GM08714 (cell line): ENCODE measurements at regions not wholly inside any gene's neighbourhood (a gene's known extent, or its start where the extent isn't known, plus 50 kb on each side); places are given as distances from the start of the nearest gene placed in this dataset.

ENCODE experiments used
- H3K4me3 ChIP-seq: fragments of 200-500 bp; sonication (Bioruptor generic); 2 replicates; pipeline ENCODE4 v1.5.1; 2014; ENCODE audit warnings: mild to moderate bottlenecking, low read length, inconsistent platforms
- ZNF274 ChIP-seq: IDR thresholded peaks from 2 replicates; pipeline ENCODE4 v1.6.1; 2012; ENCODE audit warnings: mild to moderate bottlenecking, low read depth, low read length

DNA sequence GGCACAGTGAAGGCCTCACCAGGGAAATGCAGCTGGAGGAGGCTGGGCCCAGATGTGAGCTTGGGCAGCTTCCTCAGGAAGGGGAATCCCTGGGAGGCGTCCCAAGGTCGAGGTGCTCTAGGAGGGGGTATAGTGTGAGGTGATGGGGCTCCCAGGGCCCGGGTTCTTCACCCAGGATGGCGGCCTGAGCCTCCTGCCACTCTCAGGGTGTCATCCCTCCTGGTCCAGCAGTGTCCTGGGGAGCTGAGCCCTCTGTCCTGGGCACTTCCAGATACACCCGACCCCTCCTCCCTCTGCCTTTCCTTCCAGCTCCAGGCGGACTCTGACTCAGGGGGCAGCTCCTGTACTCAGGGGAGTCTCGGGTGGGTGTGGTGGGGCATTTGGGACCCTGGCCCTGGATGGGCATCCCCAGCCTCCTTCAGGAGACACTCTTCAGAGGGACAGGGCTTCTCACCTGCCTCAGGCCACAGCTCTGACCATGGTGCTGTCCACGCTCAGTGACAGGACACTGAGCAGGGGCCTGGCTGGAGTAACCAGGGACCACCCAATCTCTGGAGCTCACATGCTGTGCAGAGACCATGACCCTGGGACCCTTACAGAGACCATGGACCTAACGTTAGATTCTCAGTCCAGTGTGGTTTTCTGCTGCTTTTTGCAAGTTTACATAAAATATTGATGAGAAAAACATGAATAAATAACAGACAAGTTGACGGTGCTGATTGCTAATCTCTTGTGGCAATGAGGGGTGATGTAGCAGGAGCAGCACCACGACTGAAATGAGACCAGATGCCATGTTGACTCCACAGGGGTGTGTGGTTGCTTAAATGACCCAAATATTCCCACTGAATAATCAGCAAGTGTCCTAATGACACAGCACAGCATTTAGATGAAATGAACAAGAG is 101.9 kb downstream of the GGTLC2 start:
- TF ChIP-seq ZNF274: no peak
- no peak overlapping the region for H3K4me3 ChIP-seq

DNA sequence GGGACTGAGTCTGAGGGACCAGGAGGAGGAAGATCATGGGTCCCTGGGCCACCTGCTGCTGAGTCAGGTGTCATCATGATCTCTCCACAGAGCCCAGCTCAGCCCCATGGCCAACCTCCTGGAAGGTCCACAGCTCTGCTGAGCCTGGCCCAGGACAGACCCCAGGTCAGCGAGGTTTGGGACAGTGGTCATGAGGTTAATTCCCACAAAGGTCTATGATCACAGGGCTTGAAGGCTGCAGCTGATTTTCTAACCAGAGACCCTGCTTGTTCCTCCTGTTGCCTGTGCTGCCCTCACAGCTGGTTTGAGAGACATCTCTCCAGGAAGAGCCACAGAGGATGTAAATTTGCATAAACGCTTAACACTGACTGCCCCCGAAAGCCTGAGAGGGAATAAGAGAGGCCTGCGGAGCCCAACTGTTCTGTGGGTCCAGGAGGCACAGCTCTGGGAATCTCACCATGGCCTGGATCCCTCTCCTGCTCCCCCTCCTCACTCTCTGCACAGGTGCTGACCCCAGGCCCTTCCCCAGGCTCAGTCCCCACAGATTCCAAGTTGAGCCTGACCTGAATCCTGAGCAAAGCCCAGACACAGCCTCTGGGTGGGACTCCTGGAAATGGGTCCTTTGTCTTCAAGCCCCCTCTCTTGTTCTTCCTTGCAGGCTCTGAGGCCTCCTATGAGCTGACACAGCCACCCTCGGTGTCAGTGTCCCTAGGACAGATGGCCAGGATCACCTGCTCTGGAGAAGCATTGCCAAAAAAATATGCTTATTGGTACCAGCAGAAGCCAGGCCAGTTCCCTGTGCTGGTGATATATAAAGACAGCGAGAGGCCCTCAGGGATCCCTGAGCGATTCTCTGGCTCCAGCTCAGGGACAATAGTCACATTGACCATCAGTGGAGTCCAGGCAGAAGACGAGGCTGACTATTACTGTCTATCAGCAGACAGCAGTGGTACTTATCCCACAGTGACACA is 102.8 kb downstream of the GGTLC2 start:
- TF ChIP-seq ZNF274: no peak

DNA sequence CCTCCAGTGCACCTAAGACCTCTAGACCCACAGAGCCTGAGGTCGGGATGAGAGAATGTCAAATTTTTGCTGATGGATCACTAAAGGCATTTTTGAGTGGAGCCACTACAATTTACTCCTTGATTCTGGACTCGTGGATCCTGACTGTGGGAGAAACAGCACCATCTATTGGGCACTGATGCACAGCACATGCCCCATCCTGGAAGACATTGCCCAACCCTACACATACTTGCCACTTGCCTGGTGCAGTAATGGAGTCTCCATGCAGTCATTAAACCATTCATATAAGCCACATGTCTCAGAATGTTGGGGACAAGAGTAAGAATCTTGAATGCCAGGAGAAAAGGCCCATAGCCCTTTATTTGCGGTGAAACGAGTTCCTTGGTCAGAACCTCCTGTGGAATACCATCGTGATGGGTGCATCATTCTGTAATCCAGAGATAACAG is 103.9 kb downstream of the GGTLC2 start:
- H3K4me3 ChIP-seq: no peak overlapping the region
- no peak for TF ChIP-seq ZNF274

More for the DNA sequence above, 102.8 kb downstream of the GGTLC2 start:
- H3K4me3 ChIP-seq: no peak overlapping the region

DNA sequence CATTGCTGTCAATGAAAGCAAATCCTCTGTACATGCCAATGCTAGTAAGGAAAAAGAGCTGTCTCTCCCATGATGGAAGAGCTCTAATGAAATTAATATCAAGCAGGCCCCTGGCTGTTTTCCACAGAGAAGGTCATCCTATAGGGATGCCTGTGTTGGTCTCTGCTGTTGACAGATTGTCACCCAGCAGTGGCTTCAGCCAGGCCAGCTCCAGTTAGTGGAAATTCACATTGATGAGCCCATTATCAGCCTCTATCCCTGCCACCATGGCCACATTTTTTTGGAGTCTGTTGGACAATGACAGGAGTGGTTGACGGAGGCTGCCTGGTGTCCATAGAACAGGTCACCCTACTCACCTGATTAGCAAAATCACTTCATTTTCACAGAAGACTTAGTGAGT is 104.3 kb downstream of the GGTLC2 start:
- TF ChIP-seq ZNF274: no peak

DNA sequence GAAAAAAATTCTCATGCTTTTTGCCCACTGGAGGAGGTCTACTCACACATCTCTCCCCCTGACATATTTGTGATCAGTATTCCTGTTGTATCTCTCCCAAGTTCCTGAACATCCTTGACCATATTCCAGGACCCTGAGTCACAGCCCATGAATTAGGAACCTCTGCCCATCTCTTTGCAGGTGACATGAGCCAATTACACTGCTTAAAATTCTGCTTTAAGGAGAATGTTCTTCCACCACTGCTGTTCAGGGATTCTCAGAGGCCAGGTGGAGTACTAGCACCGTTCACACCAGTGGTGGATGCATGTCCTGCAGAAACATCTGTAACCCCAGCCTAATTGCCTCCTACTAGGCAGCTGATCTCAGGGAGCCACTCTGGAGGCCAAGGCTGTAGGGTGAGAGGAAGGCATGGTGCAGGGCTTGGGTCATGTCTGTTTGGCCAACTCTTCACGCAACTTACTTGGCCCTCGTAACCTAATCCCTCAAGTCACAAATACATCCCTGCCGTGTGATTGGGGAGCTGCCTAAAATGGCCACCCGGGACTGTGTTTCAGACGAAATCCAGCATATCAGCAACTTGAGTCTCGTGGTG is 104.8 kb downstream of the GGTLC2 start:
- no peak for TF ChIP-seq ZNF274
- no peak overlapping the region for H3K4me3 ChIP-seq

More for the DNA sequence above, 104.3 kb downstream of the GGTLC2 start:
- no peak overlapping the region for H3K4me3 ChIP-seq

DNA sequence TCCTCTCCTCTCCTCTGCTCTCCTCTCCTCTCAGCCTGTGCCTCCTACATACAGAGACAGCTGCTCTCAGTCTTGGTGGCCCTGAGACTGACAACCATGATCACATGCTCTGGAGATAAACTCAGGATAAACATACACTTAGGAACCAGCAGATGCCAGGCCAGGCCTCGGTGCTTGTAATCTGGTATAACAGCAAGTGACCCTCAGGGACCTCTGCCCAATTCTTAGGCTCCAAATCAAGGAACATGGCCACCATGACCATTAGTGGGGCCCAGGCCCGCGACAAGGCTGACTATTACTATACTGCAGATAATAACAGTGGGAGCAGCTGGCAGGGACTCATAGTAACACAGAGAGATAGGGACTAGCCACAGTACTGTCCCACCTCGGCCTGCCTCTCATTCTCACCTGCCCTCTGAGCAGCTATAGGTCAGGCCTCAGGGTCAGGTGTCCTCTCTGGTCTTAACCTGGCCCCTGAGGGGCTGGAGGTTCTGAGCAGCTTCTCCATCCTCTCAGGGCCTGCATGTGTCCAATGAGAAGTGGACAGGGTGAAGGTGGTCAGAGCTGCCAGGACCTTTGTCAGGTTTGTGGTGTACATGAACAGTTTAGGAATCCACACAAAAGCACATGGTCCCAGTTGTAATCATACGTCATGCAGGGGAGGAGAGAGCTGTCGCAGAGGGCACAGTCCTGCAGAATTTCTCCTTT is 106.1 kb downstream of the GGTLC2 start:
- no peak for TF ChIP-seq ZNF274
- H3K4me3 ChIP-seq: no peak overlapping the region

DNA sequence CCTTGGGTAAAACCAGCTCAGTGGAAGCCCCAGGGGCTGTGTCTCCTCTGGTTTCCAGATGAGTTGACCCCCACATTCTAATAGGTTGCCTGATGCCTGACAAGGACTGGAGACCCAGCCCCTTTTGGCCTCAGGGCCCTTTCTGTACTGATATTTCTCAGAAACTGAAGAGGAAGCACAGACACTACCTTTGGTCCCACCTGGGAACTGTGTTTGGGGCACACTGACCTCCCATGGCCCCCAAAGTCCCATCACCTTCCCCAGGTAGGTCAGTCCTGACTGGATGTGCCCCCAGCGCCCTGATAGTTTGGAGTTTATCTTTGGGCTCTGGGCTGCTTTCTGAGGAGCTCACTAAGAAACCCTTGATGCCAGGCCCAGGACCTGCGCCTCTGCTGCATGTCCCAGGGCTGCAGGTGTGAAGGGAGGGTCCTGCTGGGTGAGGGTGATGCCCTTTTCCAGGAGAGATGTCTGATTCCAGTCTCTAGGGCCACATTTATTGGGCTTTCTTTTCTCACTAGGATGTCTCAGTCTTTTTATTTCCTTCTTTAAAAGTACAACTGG is 106.7 kb downstream of the GGTLC2 start:
- TF ChIP-seq ZNF274: no peak
- no peak overlapping the region for H3K4me3 ChIP-seq

DNA sequence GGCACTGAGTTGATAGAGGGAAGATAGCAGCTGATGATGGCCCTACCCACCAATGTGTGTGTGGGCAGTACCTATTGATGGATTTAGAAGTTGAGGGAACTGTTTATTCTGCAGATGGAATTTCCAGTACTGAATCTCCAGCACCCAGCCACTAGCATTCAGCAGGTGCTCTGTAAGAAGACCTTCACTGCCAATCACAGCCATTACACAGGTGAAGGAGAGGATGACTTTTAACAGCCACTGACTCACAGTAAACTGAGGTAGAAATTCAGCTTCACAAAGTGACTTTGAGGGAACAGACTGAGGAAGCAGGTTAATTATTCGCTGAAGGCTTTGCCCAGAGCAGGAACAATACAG is 107.8 kb downstream of the GGTLC2 start:
- no peak overlapping the region for H3K4me3 ChIP-seq
- TF ChIP-seq ZNF274: no peak

DNA sequence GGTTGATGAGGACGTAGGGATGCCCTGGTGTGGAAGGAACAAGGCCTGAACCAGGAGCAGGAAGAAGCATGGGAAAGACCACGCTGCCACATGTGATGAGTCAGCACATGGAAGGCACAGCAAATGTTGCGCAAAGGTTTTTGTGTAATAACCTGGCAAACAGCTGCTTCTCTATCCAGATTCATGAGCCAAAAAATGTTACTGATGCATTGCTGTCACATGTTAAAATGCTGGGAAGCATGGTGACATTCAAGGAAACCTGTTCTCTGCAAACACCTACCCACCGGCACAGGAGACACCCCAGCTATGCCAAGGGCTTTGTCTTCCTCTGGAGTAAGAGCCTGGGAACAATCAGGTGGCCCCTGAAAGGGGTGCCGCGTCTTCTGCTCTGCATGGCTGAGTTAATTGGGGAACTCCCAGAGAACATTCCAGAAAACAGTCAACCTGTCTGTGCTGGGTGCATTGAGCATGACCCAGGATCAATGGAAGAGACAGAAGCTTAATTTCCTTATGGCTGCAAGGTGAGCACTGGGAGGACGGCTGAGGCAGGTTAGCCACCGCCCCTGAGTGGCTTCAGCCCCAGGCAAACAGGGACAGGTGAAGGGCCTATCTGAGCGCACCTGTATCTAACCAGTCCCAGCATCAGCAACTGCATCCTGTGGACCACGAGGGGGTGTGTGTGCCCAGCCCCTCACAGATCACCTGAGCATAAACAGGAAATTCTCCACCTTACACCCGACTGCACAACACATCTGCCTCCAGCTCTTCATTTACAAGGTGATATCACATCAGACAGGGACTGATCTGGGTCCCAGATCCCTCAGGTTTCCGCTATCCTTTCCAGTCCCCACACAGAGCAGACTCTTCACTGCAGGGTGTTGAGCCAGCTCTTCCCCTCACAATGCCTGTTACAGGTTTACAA is 108.4 kb downstream of the GGTLC2 start:
- no peak for TF ChIP-seq ZNF274
- H3K4me3 ChIP-seq: no peak overlapping the region

DNA sequence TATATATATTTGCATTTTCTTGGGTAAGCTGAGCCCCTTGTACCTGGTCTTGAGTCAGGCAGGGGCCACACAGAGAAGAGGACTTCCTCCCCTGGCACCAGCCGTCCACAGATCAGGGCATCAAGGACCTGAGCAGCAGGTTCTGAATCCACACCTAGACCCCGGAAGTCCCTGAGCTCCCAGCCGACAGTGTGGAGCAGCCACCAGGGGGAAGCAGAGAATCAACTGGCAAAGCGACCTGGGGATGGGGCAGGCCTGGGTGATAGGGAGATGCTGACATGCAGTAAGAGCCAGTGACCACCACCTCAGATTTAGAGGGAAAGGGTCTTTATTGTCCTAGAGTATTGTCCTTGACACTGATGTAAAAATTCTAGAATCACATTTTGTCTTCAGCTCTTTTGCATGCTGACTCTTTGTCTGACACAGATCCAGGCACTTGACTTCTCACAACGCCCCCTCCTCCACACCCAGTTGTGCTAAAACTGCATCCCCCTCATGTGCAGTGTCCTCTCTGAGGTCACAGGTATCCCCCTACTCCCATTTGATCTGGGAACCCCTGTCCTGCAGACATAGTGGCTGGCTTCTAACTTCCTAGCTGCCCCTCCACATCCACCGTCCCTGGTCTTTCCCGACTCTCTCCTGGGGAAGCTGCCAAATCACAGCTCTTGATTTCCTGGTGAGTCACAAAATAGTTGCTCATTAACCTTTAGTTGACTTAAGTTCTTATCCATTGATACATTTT is 109.3 kb downstream of the GGTLC2 start:
- no peak for TF ChIP-seq ZNF274
- H3K4me3 ChIP-seq: no peak overlapping the region

DNA sequence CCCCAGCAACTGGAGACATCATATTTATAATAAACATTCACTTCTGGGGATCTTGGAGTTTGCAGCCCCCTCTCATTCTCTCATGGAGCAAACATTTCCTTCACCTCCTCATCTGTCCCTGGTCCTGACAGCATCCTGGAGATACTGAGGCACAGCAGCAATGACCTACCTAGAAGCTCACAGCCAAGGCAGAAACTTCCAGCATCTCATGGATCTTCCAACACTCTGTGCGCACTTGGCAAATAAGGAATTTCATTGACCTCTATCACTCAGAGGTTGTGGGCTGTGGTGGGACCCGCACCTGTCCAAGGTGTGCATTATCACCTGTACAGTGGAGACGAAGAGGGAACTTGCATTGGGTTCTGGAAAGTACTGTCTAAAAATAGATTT is 109.8 kb downstream of the GGTLC2 start:
- no peak for TF ChIP-seq ZNF274

DNA sequence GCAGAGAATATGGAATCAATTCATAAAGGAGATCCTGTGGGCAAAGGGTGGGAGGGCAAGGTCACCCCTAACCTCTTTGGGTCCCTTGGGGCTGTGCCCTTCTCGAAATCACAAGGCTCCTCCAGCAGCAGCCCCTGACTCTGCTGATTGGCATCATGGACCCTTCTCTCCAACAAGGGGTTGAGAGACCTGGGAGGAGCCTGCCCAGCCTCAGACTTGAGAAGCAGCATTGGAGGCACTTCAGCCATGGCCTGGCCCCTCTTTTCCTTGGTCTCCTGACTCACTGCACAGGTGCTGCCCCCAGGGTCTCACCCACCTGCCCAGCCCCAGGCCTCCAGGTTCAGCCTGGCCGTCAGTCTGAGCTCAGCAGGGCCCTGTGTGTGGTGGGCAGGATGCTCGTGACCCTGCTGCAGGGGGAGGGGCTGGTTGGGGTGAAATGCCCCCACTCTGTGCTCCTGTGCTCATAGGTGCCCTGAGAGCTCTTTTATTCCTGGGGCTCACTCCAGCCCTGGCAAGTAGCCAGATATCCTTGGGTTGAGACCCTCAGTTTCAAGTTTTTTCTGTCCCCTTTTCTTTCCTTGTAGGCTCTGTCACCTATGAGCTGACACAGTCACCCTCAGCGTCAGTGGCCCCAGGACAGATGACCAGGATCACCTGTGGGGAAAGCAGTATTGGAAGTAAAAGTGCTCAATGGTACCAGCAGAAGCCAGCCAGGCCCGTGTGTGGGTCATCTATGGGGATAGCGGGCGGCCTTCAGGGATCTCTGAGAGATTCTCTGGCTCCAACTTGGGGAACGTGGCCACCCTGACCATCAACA is 110.8 kb downstream of the GGTLC2 start:
- no peak overlapping the region for H3K4me3 ChIP-seq
- no peak for TF ChIP-seq ZNF274

More for the DNA sequence above, 109.8 kb downstream of the GGTLC2 start:
- no peak overlapping the region for H3K4me3 ChIP-seq
